Vagina (tissue), 2 donors: ENCODE measurements at regions not wholly inside any gene's neighbourhood (a gene's known extent, or its start where the extent isn't known, plus 50 kb on each side); places are given as distances from the start of the nearest gene placed in this dataset.

Experiments used
- CTCF ChIP-seq, 3 experiments: fragments of 450-650 bp in 2 of 3; fragments of 200-600 bp in 1 of 3; sonication (generic) in 1 of 3; IDR thresholded peaks; one replicate each; pipeline ENCODE4 v1.5.1; 2017 to 2019; ENCODE audit warnings: antibody characterized with exemption in 3 of 3, mild to moderate bottlenecking in 2 of 3, moderate library complexity in 2 of 3
- POLR2A ChIP-seq, 2 donors: fragments of 450-650 bp; IDR thresholded peaks; one replicate each; pipeline ENCODE4 v1.6.1; 2017; ENCODE audit warnings: antibody characterized with exemption in 2 of 2, mild to moderate bottlenecking in 2 of 2, moderate library complexity in 2 of 2
- POLR2AphosphoS5 ChIP-seq, 2 donors: sonication (generic); formaldehyde crosslinking; IDR thresholded peaks; one replicate each; pipeline ENCODE4 v1.9.0; 2017; ENCODE audit warnings: antibody characterized with exemption in 2 of 2, mild to moderate bottlenecking in 2 of 2, low read depth in 1 of 2; ENCODE audit not compliant: insufficient read depth in 1 of 2

- TF ChIP-seq CTCF (IDR thresholded peaks at IDR 0.05) (no peak), POLR2AphosphoS5 (IDR thresholded peaks at IDR 0.05; ENCODE audit: insufficient read depth in 1 of 2, low read depth in 1 of 2) (no peak), POLR2A (IDR thresholded peaks at IDR 0.05) (no peak)
These were observed 345.3 kb upstream of the POU1F1 start for GRCh38 chr3:87621667-87622066.
